Bone marrow (tissue), 2 donors: ENCODE measurements at regions not wholly inside any gene's neighbourhood (a gene's known extent, or its start where the extent isn't known, plus 50 kb on each side); places are given as distances from the start of the nearest gene placed in this dataset.
"Not testable (repeated sequence)": the region's sequence is repeated elsewhere in the genome, so short reads cannot be mapped to it uniquely, and the experiment has no call there.

Experiments used
- DNase-seq, 2 donors: peaks; one replicate each; lab custom pipeline; 2025; lab: John Stamatoyannopoulos, UW

DNA sequence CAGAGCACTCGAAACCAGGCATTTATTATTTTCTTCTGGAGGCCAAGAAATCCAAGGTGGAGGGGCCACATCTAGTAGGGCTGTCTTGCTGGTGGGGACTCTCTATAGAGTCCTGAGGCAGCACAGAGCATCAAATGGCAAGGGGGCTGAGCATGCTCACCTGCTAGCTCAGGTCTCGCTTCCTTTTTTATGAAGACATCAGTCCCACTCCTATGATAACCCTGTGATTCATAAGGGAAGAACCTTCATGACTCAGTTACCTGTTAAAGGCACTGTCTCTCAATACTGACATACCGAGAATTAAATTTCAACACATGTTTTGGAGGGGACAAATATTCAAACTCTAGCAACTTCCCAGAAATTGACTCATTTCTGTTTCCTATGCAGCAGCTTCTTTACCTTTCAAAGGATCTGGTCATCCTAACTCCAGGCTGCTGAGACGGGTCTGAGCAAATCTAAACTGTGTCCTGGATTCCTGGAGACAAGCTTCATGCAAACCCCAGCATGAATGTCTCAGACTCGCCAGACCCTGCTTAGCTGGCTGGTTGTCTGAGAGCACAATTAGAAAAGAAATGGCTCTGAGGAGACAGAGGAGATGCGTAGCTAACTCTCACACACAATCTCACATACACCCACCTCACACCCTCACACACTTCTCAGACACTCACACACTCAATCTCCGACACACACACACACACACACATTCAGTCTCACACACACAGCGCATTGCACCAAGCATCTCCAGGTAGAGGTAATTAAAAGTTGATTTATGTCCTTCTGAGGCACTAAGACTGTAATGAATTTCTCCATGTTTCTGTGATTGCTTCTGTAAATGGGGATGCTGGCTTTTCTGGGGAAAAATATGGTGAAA, 280.8 kb downstream of the BCL2L11 start:
- not testable (repeated sequence) for DNase-seq

DNA sequence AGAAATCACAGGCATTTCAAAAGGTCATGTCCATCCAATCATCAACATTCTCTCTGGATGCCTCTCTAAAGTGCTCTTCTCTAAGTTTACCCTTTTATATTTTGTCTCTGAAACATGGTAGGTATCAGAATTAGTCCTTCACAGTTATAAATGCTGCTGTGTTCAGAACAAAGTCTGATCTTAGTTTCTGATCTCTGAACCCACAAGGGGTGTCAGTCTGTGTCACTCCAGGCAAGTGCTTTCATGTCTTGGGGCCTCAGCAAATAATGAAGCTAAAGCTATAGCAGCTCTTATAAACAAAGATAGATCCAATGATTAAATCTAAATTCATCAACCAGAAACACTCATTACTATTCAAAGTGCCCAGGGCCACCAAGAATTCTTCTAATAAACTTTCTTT, 281.7 kb downstream of the BCL2L11 start:
- not testable (repeated sequence) for DNase-seq

DNA sequence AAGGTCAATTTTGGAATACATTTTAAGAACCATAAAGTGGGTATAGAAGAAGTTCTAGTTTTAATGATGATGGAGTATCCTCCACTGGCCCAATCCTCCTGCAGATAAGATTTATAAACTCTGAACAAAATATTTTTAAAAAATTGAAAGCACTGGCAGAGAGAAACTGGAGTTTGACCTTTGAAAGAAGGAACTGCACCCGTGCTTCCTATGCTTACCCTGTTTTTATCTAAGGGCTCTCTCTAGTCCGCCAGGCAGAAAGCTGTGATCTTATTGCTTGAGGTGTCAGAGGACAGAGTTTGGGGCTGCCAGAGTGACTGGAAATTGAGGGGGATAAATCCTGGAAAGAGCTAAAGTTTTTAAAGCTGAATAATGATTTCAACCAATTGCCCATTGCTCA, 282.6 kb downstream of the BCL2L11 start:
- DNase-seq = not testable (repeated sequence)

DNA sequence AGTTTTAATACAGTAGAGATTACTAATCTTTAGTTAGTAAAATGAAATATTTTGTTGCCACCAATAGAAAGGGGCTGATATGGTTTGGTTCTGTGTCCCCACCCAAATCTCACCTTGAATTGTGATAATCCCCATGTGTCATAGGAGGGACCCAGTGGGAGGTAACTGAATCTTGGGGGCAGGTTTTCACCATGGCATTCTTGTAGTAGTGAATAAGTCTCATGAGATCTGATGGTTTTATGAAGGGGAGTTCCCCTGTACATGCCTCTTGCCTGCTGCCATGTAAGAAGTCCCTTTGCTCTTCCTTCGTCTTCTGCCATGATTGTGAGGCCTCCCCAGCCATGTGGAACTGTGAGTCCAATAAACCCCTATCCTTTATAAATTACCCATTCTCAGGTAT, 285.9 kb downstream of the BCL2L11 start:
- DNase-seq = not testable (repeated sequence)

DNA sequence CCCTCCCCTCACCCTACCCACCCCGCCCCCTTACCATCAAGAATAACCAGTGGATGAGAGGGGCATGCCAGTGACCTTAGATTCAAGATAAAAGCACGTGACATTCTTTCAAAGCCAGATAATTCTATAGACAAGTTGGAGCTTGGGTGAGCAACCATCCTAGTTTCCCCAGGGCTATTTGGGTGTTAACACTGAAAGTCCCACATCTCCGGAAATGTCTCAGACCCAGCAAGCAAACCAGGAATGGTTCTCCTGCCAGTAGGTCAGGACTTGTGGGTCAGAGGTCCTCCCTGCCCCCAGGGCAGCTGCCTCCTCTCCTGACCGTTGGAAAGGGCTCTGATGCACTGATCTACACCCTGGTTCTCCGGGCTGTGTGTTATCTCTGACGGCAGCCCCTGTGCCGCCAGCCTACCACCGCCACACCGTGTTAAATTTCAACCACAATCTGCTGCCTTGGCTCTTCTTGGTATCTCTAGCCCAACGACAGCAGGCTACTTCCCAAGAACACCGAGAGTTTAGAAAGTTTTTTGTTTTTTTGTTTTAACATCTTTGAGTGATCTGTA, 287.0 kb downstream of the BCL2L11 start:
- DNase-seq = not testable (repeated sequence)

DNA sequence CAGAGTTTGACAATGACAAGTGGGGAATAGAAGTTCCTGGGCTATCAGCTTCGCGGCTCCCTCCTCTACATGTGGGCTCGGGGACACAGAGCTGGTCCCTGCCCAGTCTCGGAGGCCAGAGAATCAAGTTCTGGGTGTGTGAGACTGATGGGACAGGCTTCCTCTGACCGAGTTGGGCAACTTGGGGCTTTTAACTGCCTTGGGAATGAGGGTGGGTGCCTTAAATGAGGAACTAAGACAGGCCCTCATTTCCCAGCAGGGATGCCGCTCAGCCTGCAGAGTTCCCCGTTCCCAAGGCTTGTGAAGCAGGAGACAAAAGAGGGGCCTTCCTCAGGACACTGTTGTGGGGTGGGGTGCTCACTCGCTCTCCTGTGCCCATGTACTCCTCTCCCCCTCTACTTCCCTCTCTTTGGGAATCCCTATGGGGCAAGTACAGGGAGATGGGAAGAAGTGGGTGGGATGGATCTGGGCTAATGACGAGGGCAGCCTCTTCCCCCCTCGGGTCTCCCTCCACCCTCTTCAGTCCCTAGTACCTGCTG, 290.2 kb downstream of the BCL2L11 start:
- not testable (repeated sequence) for DNase-seq

DNA sequence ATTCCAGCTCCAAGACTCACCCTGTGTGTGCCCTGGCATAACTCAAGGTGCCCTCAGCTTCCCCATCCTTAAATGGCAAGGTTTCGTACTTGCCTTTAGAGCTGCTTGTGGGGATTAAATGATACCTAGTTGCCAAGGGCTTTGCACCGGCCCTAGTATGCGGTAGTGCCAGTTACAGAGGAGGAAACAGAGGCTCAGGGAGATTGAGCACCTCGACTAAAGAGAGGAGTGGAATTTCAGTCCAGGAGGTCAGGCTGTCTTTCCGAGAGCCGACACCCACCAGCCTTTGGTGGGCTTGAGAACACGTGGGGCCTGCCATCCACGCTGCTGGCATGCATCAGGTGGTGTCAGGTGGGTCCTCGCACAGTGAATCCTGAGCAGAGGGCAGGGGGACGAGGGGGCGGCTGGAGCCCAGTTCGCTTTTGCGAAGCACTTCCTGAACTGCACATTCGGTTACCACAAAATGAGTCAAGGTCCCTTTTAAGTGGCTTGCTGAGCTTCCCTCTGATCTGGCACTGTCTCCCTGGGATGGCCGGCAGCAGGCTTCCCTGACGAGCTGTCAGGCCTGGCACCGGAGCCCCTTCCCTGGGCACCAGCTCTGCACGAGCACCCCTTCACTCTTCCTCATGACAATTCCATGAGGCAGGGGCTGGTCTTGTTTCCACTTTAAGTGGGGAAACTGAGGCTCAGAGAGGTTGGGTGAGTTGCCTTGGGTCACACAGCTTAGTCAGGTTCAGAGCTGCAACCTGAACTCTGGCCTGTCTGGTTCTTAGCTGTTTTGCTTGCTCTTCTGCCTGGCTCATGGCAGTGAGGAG, 291.4 kb downstream of the BCL2L11 start:
- not testable (repeated sequence) for DNase-seq

DNA sequence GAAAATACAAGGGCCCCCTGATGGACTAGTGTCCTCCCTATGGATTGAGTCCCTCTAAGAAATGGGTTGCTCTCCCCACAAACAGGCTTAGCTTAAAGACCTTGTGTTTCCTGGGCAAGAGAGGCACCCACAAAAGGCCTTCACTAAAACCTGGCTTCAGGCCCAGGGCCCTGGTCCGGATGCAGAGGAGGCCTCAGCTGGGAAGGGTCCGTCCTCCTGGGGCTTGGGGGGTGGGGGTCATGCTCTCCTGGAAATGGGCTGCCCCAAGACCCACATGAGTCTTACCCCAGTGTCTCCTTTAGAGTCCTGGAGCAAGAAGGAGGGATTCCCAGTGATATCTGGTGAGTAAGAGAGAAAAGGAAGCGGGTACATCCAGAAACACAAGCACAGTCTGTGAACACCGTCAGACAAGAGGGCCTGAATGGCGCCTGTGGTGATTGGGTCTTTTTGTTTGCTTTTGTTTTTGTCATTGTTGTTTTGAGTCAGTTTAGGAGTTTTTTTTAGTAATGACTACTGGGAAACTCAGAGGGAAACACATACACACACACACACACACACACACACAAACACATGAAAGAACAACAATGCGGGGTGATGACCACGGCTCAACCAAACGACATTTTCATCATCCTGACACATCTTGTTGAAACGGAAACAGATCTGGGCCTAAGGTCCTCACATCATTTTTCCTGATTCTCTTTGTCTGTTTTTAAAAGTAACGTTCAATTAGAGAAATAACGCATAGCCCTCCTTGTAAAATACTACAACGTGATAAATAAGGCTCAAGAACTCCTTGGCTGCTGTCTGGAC, 292.3 kb downstream of the BCL2L11 start:
- DNase-seq = not testable (repeated sequence)

DNA sequence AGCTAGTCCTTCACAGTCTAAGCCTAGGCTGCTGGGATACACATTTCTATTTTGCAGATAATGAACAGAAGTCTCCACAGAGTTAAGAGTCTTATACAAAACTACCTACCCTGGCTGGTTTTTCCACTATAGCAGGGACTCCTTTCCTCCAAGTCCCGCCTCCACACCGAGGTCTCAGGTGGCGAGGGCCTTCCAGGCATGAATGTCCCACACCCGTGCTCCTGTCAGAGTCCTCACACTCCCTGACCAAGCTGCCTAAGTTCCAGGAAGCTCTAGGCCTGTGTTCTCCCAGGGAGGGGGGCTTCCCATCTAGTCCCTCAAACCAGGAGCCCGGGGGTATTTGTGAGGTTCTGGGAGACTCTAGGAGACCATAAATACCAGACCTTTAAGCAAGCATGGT, 293.2 kb downstream of the BCL2L11 start:
- not testable (repeated sequence) for DNase-seq

DNA sequence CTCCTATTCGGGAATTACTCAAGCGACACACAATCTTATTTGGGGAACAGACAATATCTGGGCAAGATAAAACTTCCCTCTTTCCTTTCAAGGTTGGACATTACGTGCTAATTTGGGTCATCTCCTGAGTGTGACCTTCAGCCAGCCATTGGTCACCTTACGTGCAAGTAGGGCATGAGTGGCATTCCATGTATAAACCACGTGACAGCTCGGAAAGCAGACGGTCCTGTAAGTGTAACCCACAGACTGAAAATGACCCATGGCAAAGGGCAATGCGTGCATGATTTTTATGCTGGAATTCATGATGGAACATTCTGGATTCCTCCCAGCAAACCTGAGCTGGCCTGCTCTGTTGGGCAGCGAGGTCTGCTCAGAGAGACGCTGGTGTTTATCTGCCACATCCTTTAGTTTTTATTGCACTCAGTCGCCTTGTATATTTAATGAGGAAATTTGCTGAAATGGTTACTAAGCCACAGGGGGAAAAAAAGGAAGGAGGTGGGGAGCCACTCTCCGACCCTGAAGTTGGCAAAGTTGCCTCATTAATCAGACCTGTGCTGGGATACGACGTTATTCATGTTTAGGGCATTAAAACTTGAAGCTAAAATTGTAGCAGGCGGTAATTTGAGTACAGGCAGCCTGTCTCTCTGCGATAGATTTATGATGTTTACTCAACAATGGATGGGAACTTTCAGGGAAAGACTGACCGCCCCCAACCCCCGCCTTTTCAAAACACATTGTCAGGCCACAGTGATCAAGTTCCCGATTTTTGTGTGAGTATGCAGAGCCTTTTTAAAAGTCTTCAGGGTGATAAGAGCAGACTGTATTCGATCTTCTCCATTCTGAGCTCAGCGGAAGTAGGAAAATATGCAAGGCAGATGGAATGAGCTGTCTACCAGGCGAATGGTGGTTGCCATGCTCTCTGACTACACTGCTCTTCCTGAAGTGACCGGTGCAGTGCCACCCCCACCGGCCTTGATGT, 295.3 kb downstream of the BCL2L11 start:
- DNase-seq = not testable (repeated sequence)

DNA sequence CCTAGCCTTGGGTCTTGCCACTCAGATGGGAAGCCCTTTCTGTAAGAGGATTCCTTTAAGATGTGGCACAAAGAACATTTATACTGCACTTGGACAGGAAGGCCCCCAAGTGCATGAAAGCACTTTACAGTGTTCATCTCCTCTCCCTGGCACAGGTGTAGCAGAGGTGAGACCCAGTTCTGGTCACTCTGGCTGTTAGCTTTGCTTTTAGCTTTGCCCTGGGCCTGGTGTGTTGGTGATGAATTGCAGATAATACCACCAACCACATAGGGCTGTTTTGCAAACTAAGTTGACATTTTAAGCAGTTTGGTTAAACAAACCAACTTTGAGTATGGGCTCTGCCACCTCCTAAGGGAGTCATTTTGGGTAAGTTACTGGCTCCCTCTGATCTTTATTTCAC, 296.3 kb downstream of the BCL2L11 start:
- DNase-seq = not testable (repeated sequence)

DNA sequence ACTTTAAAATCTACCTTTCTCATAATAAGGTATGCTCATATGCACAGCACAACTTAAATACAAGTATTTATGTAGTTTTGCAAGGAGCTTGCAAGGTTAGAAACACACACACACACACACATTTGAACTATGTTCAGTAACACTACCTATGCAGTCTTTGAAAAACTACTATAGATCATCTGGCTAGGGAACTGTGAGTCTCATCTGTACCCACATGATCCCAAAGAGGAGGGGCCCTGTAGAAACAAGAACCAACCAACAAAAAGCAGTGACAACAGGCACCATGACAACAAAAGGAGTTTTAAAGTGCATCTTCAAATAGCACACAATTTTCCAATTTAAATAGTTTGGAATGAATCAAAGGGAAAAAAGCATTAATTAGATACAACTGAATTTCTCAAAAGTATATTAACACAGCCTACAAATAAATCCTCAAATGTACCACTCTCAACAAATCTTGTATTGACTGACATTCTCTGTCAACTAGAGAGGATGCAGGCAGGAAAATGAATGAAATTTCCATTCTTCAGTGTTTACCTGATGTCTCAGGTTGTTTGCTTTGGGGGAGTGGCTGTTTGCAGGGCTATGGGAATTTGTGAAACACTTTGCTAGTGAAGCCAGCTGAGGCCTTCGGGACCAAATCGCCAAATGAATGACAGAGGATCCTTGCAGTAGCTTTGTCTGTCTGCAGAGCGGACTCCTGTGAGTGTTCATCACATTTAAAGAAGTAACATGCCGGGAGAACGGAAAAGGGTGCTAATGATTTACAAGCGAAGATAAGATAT, 297.6 kb downstream of the BCL2L11 start:
- DNase-seq = not testable (repeated sequence)

DNA sequence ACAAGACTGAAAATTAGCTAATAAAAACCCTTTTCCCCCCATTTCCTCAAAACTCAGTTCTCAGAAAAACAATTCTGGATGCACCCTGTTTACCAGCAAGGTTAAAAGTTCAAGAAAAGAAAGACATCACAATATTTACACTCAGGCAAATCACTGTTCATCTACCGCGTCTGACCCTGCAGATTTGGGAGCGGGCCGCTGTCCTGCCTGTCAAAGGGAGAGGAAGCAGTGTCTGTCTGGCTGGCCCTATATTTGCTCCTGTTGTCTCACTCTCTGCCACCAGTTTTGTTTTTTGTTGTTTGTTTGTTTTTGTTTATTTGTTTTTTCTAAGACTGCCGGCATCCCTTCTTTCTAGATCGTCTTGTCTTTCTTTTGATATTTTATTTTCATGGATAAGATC, 299.4 kb downstream of the BCL2L11 start:
- not testable (repeated sequence) for DNase-seq

DNA sequence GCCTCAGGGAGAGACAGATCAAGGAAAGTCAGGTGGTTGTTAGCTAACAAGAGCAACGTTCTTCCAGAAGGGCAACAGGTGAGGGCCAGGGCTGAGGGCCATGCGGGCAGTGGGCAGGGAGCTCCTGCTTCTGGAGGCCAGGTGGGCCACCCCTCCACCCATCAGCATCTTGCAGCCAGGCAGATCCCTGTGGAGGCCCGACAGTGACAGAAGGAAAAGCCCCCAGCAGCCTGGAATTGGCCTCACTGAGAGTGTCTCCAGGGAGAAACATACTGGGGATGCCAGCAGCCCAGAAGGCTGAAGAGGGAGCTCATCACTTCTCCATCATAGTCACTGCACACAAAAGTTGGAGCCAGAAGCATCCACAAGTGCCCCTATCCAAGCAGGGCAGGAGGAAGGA, 300.1 kb downstream of the BCL2L11 start:
- DNase-seq = not testable (repeated sequence)

DNA sequence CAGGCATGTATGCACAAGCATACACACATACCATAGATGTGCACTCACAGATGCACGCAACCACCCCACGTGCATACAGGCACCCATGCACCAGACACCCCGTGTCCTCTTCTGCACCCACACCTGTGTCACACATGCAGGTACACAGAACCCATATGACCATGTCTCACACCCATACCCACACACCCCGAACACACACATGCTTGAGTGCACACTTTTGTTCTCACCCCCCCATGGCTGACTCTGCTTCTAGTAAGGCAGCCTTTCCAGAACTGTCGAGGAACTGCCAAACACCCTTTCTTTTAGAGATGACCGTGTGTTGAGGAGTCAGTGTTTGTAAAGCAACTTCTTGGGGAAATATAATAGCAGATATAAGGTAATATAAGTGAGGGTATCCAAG, 301.2 kb downstream of the BCL2L11 start:
- not testable (repeated sequence) for DNase-seq

DNA sequence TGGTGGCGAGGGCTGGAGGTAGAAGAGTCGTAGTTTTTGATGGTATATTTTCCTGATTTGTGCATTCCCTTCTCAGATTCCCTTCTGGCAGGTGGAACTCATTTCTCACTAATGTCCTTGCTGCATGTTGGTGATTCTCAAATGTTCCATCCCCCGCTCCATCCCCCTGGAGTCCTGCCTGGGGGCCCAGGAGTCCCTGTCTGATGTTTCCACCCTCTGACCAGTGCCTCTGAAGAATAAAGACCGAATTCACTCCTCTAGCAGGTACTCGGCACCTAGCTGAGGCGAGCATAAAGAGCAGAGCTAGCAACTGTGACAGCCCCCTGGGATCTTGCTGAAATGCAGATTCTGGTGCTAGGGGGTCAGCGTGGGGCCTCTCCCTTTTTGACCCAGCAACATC, 301.8 kb downstream of the BCL2L11 start:
- DNase-seq = not testable (repeated sequence)

DNA sequence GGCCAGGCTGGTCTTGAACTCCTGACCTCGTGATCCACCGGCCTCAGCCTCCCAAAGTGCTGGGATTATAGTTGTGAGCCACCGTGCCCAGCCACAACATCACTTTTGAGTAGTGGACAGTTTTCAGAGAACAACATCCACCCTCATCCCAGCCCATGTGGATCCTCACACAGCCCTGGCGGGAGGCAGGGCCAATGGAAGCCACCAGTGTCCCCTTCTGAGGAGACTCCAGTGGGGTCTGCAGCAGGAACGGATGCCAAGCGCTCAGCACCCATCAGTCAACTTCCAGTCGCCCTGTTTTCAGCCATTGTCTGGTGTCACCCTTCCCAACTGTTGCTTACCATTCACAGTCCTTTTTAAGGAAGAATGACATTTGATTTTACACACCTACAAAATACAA, 302.5 kb downstream of the BCL2L11 start:
- DNase-seq = not testable (repeated sequence)

DNA sequence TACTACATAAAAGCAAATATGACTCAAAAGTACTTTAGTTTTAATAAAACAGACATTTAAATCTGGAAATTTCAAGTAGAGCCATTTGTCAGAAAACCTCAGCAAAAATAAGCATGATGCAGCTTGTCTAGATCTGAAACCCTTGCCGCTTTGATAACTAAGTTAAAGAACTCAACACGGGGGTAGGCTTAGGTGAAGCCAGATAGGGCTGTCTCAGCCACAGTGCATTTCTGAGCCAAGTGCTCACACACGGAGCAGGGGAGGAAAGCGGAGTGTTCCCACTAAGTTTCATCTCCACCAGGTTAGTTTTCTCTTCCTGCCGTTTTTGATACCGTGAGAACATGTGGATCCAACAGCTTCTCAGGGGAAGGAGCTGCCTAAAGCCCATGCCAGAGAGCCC, 303.5 kb downstream of the BCL2L11 start:
- not testable (repeated sequence) for DNase-seq

DNA sequence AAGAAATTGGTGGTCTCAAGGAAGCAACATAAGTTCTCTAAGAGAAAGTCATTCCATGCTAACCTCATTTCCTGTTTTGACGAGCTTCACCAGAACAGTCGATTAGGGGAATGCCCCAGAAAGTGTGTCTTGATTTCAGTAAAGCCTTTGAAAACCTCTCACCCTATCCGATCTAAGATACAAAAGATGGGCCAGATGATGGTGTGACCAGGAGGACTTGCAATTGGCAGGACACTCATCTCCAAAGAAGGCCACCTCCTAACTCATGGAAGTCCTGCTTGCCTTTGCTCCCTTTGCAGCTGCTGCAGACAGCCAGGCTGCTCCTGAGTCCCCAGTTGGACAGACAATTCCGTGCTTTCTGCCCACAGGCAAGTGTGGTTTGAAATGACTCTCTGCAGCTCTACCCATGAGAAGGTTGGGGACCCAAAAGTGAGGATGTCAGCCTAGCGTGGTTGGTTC, 304.2 kb downstream of the BCL2L11 start:
- not testable (repeated sequence) for DNase-seq
